ENCODE measurements at regions not wholly inside any gene's neighbourhood (a gene's known extent, or its start where the extent isn't known, plus 50 kb on each side); places are given as distances from the start of the nearest gene placed in this dataset.

GRCh38 chr9:81387360-81388106 is 301.8 kb downstream of the TLE1 start:
- DNase-seq (ENCODE audit: low spot score) (no peak), ATAC-seq (ENCODE audit: low read depth) (no peak)
- H3K27me3 ChIP-seq (ENCODE audit: insufficient read depth, poor library complexity, severe bottlenecking): no peaks in the 10 kb centered on the region
- H3K9me3 ChIP-seq (ENCODE audit: severe bottlenecking): no peaks in the 10 kb centered on the region
- no peak overlapping the region for H3K27ac ChIP-seq (ENCODE audit: poor library complexity, severe bottlenecking)
- H3K4me1 ChIP-seq (ENCODE audit: insufficient read depth, poor library complexity, severe bottlenecking): peaks cover 29% of the 10 kb centered on the region
- TF ChIP-seq CTCF (IDR thresholded peaks at IDR 0.05; ENCODE audit: poor library complexity, severe bottlenecking): no peak
- H3K36me3 ChIP-seq (ENCODE audit: low read depth): no peaks in the 10 kb centered on the region
- no peak overlapping the region for H3K4me3 ChIP-seq (ENCODE audit: severe bottlenecking)

GRCh38 chr9:81384911-81385310 is 304.4 kb downstream of the TLE1 start:
- DNase-seq (ENCODE audit: low spot score) (no peak), ATAC-seq (ENCODE audit: low read depth) (no peak)
- Histone ChIP-seq H3K4me1 (ENCODE audit: insufficient read depth, poor library complexity, severe bottlenecking) (peaks cover 14% of the 10 kb centered on the region), H3K9me3 (ENCODE audit: severe bottlenecking) (no peaks in the 10 kb centered on the region), H3K36me3 (ENCODE audit: low read depth) (no peaks in the 10 kb centered on the region), H3K4me3 (ENCODE audit: severe bottlenecking) (no peak overlapping the region), H3K27ac (ENCODE audit: poor library complexity, severe bottlenecking) (no peak overlapping the region), H3K27me3 (ENCODE audit: insufficient read depth, poor library complexity, severe bottlenecking) (no peaks in the 10 kb centered on the region)
- TF ChIP-seq CTCF (IDR thresholded peaks at IDR 0.05; ENCODE audit: poor library complexity, severe bottlenecking): no peak

GRCh38 chr9:81382281-81382680 is 307.1 kb downstream of the TLE1 start:
- no peaks in the 10 kb centered on the region for H3K36me3 ChIP-seq (ENCODE audit: low read depth)
- DNase-seq (ENCODE audit: low spot score) (no peak), ATAC-seq (ENCODE audit: low read depth) (no peak)
- H3K4me1 ChIP-seq (ENCODE audit: insufficient read depth, poor library complexity, severe bottlenecking): no peaks in the 10 kb centered on the region
- no peaks in the 10 kb centered on the region for H3K27me3 ChIP-seq (ENCODE audit: insufficient read depth, poor library complexity, severe bottlenecking)
- H3K4me3 ChIP-seq (ENCODE audit: severe bottlenecking): no peak overlapping the region
- H3K27ac ChIP-seq (ENCODE audit: poor library complexity, severe bottlenecking): no peak overlapping the region
- no peaks in the 10 kb centered on the region for H3K9me3 ChIP-seq (ENCODE audit: severe bottlenecking)
- TF ChIP-seq CTCF (IDR thresholded peaks at IDR 0.05; ENCODE audit: poor library complexity, severe bottlenecking): no peak

- H3K4me1 ChIP-seq (ENCODE audit: insufficient read depth, poor library complexity, severe bottlenecking): no peaks in the 10 kb centered on the region
- no peaks in the 10 kb centered on the region for H3K27me3 ChIP-seq (ENCODE audit: insufficient read depth, poor library complexity, severe bottlenecking)
- no peak for DNase-seq (ENCODE audit: low spot score)
These were observed 307.7 kb downstream of the TLE1 start for GRCh38 chr9:81381694-81382093.

More at GRCh38 chr9:81381694-81382093, 307.7 kb downstream of the TLE1 start:
- Histone ChIP-seq H3K36me3 (ENCODE audit: low read depth) (no peaks in the 10 kb centered on the region), H3K9me3 (ENCODE audit: severe bottlenecking) (no peaks in the 10 kb centered on the region), H3K4me3 (ENCODE audit: severe bottlenecking) (no peak overlapping the region), H3K27ac (ENCODE audit: poor library complexity, severe bottlenecking) (no peak overlapping the region)
- TF ChIP-seq CTCF (IDR thresholded peaks at IDR 0.05; ENCODE audit: poor library complexity, severe bottlenecking): no peak
- no peak for ATAC-seq (ENCODE audit: low read depth)

All from RWPE2 (cell line).